ENCODE measurements at regions not wholly inside any gene's neighbourhood (a gene's known extent, or its start where the extent isn't known, plus 50 kb on each side); places are given as distances from the start of the nearest gene placed in this dataset.

DNA sequence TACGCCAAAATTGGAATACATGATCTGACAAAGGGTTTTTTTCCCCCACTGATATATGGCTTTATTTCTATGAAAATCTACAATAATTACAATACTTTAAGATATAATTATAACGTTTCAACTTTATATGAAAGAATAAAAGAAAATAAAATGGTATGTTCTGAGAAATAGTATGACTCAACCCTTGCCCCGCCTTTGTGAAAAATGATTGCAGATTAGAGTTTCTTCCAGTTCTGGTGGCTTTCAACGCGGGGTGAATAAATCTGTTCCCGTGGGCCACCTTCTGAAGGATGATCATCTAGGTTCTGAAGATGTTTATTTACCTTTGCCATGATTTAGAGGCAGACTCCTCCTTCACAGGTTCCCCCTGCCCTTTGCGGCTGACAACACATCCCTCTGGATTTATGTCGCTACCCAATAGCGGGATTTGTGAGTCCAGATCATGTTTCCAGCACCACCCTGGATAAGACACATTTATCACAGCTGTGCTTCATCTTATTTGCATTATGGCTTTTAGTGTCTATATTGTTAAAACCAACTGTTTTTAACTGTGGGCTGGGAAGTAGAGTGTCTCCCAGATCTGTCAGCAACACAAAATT, 607.0 kb upstream of the KIRREL3 start:
- DNase-seq (ENCODE audit: insufficient read length) (no peak), FAIRE-seq (no peak)
- TF ChIP-seq POLR2A (IDR thresholded peaks at IDR 0.05; ENCODE audit: low read depth, low read length) (no peak), TAF1 (IDR thresholded peaks at IDR 0.05; ENCODE audit: borderline replicate concordance, low read depth, low read length) (no peak), POLR2AphosphoS5 (IDR thresholded peaks at IDR 0.05; ENCODE audit: low read depth, low read length) (no peak)

DNA sequence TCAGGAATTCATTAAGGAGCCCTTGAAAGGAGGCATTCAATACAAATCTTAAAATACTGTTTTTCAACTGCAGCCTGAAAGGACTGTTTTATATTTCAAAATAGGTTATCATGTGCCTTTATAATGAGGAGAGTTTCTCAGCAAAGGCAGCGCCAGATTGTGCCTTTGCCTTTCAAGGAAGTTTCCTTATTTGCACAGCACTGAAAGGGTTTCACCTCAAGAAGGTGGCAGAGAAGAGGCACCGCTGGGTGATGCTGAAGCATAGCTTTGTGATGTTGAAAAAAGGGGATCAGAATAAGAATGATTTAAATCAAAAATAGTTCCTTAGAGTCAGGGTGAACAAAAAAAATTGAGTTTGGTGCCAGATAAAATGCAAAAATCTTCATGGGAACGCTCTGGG, 601.0 kb upstream of the KIRREL3 start:
- no peak for FAIRE-seq
- no peak for TF ChIP-seq POLR2A (IDR thresholded peaks at IDR 0.05; ENCODE audit: low read depth, low read length)
- no peak for TF ChIP-seq TAF1 (IDR thresholded peaks at IDR 0.05; ENCODE audit: borderline replicate concordance, low read depth, low read length)
- no peak for TF ChIP-seq POLR2AphosphoS5 (IDR thresholded peaks at IDR 0.05; ENCODE audit: low read depth, low read length)
- DNase-seq (ENCODE audit: insufficient read length) = no peak

DNA sequence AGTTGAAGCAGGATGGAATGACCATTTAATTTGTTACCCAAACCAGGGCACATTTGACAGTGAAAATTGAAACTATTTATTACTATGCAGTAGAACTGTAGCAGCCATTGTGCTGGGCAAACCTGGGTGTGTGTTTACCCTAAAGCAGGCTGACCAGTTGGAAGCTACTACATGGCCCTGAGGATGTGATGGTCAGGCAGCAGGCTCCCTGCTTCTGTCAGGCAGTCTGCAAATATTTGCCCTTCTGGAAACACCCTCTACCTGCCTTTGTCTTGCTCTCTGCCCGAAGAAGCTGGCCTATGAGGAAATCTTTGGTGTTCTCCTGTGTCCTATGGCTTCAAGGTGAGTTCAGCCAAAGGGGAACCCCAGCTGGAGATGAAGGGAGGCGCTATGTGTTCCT, 600.1 kb upstream of the KIRREL3 start:
- no peak for FAIRE-seq
- no peak for DNase-seq (ENCODE audit: insufficient read length)

GRCh38 chr11:127598476-127598875, 597.9 kb upstream of the KIRREL3 start:
- DNase-seq (ENCODE audit: insufficient read length) = no peak
- TF ChIP-seq POLR2AphosphoS5 (IDR thresholded peaks at IDR 0.05; ENCODE audit: low read depth, low read length) = no peak
- no peak for TF ChIP-seq TAF1 (IDR thresholded peaks at IDR 0.05; ENCODE audit: borderline replicate concordance, low read depth, low read length)
- TF ChIP-seq POLR2A (IDR thresholded peaks at IDR 0.05; ENCODE audit: low read depth, low read length) = no peak
- FAIRE-seq = no peak

More for the DNA sequence above, 600.1 kb upstream of the KIRREL3 start:
- TF ChIP-seq POLR2A (IDR thresholded peaks at IDR 0.05; ENCODE audit: low read depth, low read length) = no peak
- TF ChIP-seq TAF1 (IDR thresholded peaks at IDR 0.05; ENCODE audit: borderline replicate concordance, low read depth, low read length) = no peak
- TF ChIP-seq POLR2AphosphoS5 (IDR thresholded peaks at IDR 0.05; ENCODE audit: low read depth, low read length) = no peak

DNA sequence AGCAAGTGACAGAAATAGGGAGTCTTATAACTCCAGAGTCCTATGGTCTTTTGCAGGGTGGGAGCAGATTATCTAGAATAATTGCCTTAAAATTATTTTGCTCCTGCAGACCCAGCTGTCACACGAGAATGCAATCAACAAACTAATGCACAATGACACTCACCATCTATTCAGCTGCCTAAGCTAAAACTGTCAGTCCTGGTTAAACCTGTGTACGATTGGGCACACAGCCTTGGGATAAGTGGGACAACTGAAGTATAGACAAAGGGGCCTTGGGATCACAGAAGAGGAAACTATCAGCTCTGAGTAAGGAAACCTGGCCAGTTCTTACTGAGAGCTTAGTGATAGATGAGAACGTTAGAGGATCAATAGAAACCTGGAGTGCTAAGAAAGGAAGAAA, 595.9 kb upstream of the KIRREL3 start:
- no peak for FAIRE-seq

DNA sequence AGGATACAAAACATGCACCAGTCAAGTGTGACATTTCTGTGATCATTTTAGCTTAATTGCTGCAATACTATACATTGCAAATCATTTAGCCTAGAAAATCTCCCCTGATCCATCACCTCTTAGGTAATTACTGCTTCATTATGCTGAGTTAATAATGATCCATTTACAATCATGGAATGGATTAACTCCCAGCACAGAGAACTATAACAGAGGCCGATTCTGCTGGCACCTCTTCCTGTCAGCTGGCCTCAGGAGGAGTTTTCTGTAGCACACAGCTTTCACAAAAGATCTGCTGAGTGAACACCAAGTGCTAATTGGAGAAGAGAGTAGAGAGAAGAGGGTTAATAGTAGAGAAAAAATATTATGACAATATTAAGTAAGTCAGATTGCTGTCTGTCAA, 591.8 kb upstream of the KIRREL3 start:
- TF ChIP-seq POLR2AphosphoS5 (IDR thresholded peaks at IDR 0.05; ENCODE audit: low read depth, low read length) (no peak), TAF1 (IDR thresholded peaks at IDR 0.05; ENCODE audit: borderline replicate concordance, low read depth, low read length) (no peak), POLR2A (IDR thresholded peaks at IDR 0.05; ENCODE audit: low read depth, low read length) (no peak)
- DNase-seq (ENCODE audit: insufficient read length) = no peak
- FAIRE-seq = no peak

More for the DNA sequence above, 595.9 kb upstream of the KIRREL3 start:
- no peak for TF ChIP-seq POLR2AphosphoS5 (IDR thresholded peaks at IDR 0.05; ENCODE audit: low read depth, low read length)
- DNase-seq (ENCODE audit: insufficient read length) = no peak

DNA sequence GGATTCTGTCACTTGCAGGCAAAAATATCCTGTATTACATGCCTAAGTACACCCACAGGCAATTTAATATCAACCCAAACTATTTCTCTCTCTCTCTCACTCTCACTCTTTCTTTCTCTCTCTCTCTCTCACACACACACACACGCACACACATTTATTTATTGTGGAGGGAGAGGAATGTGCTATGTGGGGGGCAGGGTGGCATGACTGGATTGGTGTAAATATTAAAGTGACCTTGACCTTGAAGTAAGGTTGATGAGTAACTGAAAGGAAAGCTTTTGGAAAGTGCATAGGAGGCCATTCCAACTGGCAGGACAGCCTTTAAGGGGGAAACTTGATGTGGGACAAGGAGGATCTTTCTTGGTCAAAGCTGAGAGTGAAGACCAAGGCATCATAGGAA, 589.7 kb upstream of the KIRREL3 start:
- DNase-seq (ENCODE audit: insufficient read length) (no peak), FAIRE-seq (no peak)
- TF ChIP-seq POLR2AphosphoS5 (IDR thresholded peaks at IDR 0.05; ENCODE audit: low read depth, low read length) (no peak), TAF1 (IDR thresholded peaks at IDR 0.05; ENCODE audit: borderline replicate concordance, low read depth, low read length) (no peak), POLR2A (IDR thresholded peaks at IDR 0.05; ENCODE audit: low read depth, low read length) (no peak)

- DNase-seq (ENCODE audit: insufficient read length) = no peak
- no peak for FAIRE-seq
Measured at GRCh38 chr11:127588431-127588830, 587.9 kb upstream of the KIRREL3 start.

GRCh38 chr11:127587511-127587910, 586.9 kb upstream of the KIRREL3 start:
- no peak for DNase-seq (ENCODE audit: insufficient read length)
- TF ChIP-seq POLR2AphosphoS5 (IDR thresholded peaks at IDR 0.05; ENCODE audit: low read depth, low read length) = no peak
- no peak for FAIRE-seq

More at GRCh38 chr11:127588431-127588830, 587.9 kb upstream of the KIRREL3 start:
- TF ChIP-seq POLR2A (IDR thresholded peaks at IDR 0.05; ENCODE audit: low read depth, low read length) (no peak), POLR2AphosphoS5 (IDR thresholded peaks at IDR 0.05; ENCODE audit: low read depth, low read length) (no peak), TAF1 (IDR thresholded peaks at IDR 0.05; ENCODE audit: borderline replicate concordance, low read depth, low read length) (no peak)

- DNase-seq (ENCODE audit: insufficient read length) = no peak
- no peak for FAIRE-seq
- TF ChIP-seq POLR2AphosphoS5 (IDR thresholded peaks at IDR 0.05; ENCODE audit: low read depth, low read length) = no peak
- no peak for TF ChIP-seq POLR2A (IDR thresholded peaks at IDR 0.05; ENCODE audit: low read depth, low read length)
- TF ChIP-seq TAF1 (IDR thresholded peaks at IDR 0.05; ENCODE audit: borderline replicate concordance, low read depth, low read length) = no peak
Measured at GRCh38 chr11:127576210-127576609, 575.6 kb upstream of the KIRREL3 start.

GRCh38 chr11:127574478-127574877, 573.9 kb upstream of the KIRREL3 start:
- no peak for DNase-seq (ENCODE audit: insufficient read length)
- TF ChIP-seq POLR2AphosphoS5 (IDR thresholded peaks at IDR 0.05; ENCODE audit: low read depth, low read length) (no peak), POLR2A (IDR thresholded peaks at IDR 0.05; ENCODE audit: low read depth, low read length) (no peak), TAF1 (IDR thresholded peaks at IDR 0.05; ENCODE audit: borderline replicate concordance, low read depth, low read length) (no peak)
- FAIRE-seq = no peak

- TF ChIP-seq POLR2AphosphoS5 (IDR thresholded peaks at IDR 0.05; ENCODE audit: low read depth, low read length) (no peak), POLR2A (IDR thresholded peaks at IDR 0.05; ENCODE audit: low read depth, low read length) (no peak)
- DNase-seq (ENCODE audit: insufficient read length) = no peak
- no peak for FAIRE-seq
Measured at GRCh38 chr11:127568891-127569290, 568.3 kb upstream of the KIRREL3 start.
